GM19351 (cell line): ENCODE measurements at regions not wholly inside any gene's neighbourhood (a gene's known extent, or its start where the extent isn't known, plus 50 kb on each side); places are given as distances from the start of the nearest gene placed in this dataset.
"Not testable (repeated sequence)": the region's sequence is repeated elsewhere in the genome, so short reads cannot be mapped to it uniquely, and the experiment has no call there.

Experiments
- ATAC-seq: cut with Tn5 transposase; IDR thresholded peaks from one replicate; pipeline ENCODE4 v1.9.1; 2021; ENCODE audit warnings: mild to moderate bottlenecking, moderate library complexity; ENCODE audit not compliant: unreplicated experiment

GRCh38 chr10:11668847-11669610 lies 57.6 kb upstream of the USP6NL start:
- no peak for ATAC-seq

- ATAC-seq: no peak
Measured at GRCh38 chr10:11667756-11668155, 56.3 kb upstream of the USP6NL start.

- peak; percentile 80 for ATAC-seq
Measured at GRCh38 chr10:11663763-11664555, 52.5 kb upstream of the USP6NL start.

- not testable (repeated sequence) for ATAC-seq
Measured at GRCh38 chr10:11663126-11663515, 51.7 kb upstream of the USP6NL start.

- ATAC-seq: no peak
Measured at GRCh38 chr10:11661441-11661840, 50.0 kb upstream of the USP6NL start.
